ENCODE measurements at regions not wholly inside any gene's neighbourhood (a gene's known extent, or its start where the extent isn't known, plus 50 kb on each side); places are given as distances from the start of the nearest gene placed in this dataset.
"Not testable (repeated sequence)": the region's sequence is repeated elsewhere in the genome, so short reads cannot be mapped to it uniquely, and the experiment has no call there.

DNA sequence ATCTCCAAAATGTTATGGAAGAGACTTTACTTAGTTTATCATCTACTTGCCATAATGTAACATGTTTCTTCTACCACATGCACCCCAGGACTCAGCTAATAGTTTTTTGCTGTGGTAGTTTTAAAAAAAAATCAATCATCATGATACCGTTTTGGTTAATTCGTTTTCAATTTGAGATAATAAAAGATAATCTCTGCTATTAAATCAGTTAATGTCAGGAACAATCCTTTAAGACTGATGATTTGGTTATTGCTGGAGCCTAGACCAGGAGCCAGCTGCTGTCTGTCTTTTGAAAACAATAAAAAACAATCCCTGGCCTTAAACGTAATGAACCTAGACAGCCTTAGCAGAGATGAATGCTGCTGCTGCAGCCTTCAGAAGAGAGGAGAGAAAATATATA is 403.7 kb downstream of the OXSM start:
- no peak for DNase-seq

DNA sequence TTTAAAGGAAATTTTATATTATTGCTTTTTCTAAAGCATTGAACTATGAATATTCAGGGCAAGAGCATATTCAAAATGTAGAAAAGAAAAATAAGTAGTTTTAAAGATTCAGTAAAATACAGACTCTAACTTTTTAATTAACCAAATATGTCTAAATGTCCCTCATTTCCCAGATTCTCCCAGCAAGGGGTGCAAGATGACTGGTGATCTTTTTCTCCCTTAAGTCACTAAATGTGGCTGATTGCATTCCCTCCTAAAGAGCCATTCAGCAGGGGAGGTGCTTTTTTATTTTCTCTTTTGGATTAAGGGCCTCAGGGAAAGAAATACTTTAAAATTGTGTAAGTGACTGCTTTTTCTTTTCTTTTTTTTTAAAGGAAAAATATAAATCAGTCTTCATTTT is 406.9 kb downstream of the OXSM start:
- no peak for DNase-seq

DNA sequence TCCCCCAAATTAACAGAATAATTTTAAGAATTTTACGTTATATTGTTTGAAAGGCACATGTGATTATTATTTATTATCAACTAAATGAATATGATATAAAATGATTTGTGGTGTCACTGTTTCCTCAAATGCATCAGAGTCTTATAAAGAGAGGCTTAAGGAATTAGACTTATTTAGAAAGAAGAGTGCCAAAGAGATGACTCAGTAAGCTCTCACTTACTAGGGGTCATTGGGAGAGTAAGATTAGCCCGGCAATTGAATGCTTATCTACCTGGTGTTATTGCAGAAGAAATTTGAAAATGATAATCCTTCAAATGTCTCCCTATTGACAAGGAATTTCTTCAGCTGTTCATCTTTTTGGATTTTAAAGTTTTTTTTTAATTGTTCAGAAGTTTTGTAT is 408.7 kb downstream of the OXSM start:
- no peak for DNase-seq

DNA sequence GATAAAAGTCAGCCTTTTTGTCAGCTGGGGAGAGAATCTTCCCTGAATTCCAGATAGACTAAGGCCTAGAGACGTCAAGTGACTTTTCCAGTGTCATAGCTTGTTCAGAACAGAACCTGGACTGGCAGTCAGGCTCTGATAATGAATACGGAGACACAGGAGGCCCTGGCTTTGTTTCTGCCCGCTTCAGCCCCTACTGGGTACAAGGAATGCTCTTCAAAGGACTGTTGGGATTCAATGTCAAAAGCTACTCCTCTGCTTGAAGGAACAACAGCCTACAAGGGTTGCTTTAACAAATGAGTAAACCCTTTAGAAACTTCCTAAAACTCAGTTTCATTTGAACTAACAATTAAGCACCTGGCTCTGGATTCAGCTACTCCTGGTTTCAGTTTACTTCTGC is 412.3 kb downstream of the OXSM start:
- no peak for DNase-seq

DNA sequence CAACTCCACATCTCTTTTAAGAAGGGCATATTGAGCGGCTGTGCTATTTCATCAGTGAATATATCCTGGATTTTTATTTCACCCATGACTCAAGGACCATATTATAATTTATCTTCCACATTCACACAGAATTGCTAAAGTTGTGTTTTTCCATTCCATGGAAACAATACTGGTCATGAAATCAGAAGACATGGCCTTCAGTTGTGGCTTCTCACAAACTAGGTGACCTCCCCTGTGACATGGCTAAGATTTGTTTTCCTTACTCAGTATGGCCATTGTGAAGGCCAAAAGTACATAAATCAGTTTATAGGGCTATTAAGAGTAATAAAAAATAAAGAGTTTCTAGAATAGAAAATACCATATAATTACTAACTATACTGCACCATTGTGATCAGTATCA is 415.6 kb downstream of the OXSM start:
- no peak for DNase-seq

DNA sequence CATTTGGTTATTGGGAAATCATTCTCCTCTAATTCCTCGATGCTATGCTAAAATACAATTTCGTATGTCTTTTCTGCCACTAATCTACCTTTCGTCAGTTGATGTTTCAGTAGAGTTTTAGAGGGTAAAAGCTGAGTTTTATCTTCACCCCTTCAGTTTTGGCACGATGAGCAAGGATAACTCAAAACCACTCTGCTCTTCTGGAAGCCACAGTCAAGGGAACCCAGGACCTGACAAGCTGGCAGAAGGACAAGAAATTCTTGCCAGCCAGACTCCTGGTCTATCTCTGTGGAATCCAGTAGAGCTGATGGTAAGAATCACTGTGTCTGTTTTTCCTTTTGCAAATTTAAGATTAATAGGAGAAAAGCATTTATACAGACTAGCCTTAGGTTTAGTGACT is 414.4 kb upstream of the LRRC3B start:
- no peak for DNase-seq

DNA sequence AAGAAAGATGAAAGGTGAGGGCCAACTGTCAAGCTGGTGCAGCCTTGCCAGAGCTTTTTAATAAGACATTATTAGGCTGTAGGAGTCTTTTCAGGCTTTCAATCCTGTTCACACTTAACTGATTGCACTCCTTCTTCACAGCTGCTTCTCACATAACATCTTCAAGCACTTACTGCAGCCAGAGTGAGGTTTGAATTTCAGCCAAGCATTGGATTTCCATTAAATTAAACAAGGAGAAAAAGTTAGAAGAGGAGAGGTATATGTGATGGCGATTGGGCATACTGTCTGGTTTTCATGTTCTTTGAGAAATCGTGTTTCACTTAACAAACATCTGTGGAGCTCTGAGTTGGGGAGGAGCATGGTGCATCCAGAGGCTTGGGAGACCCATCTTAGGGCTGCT is 392.8 kb upstream of the LRRC3B start:
- DNase-seq = no peak

DNA sequence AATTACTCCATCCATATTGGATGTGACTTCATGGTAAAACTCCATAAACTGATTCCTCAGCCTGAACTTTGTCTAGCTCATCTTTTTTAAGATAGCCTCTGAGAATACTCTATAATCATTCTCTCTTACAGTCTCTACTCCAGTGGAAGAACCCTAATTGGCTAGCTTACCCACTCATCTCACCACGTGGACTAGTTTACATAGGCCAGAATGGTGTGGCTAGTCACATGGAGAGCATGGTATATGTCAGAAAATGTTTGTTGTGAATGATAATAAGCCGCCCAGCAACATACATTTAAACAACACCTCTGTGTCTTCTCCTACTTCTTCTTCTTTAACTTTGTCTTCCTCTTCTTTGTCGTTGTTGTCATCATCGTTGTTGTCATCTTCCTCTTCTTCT is 389.2 kb upstream of the LRRC3B start:
- DNase-seq = no peak

DNA sequence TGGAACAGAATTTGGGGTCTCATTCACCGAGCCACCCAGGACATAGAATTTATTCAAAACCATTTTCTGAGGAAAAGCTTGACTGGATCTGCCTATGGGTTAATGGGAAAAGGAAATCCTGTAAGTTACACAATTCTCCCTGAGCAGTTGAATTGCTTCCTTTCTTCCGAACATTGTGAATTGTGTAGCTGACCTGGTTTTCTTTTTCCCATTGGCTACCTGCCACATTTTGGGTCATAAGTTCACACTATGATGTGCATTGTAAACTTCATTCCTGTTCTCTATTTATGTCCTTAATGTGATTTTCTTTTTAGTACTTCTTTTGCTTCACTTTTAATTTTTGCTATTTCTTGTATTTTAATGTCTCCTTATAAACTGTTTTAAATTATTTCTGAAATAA is 386.0 kb upstream of the LRRC3B start:
- no peak for DNase-seq

DNA sequence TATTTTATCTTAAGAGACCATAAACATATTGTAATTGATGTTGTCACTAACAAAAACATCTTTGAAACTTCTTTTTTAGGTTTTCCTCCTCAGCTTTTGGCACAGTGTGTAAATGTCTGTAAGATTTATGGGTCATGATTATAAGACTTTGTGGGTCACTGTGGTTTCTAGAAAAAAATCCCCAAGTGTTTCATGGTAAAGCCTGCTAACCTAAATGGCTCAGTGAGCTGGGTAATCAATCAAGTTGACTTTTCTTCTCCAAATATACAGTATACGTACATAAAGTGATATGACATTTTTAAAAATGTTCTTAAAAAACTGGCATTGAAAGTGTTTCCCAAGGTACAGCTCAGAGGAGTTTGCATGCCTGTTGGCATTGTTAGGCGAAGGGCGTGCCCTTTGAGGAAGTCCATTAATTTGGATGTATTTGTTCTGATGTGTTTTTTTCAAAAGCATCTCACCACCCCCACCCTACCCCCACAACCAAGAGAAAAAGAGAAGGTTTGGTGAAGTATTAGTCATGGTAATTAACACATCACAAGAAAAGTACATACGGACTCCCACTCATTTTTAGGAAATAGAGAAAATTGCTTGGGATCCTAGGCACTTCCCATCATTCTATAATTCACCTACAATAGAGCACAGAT is 385.4 kb upstream of the LRRC3B start:
- DNase-seq = no peak

DNA sequence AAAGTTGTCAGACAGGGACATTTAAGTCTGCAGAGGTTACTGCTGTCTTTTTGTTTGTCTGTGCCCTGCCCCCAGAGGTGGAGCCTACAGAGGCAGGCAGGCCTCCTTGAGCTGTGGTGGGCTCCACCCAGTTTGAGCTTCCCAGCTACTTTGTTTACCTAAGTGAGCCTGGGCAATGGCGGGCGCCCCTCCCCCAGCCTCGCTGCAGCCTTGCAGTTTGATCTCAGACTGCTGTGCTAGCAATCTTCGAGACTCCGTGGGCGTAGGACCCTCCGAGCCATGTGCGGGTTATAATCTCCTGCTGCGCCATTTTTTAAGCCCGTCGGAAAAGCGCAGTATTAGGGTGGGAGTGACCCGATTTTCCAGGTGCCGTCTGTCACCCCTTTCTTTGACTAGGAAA is 378.0 kb upstream of the LRRC3B start:
- DNase-seq = not testable (repeated sequence)

DNA sequence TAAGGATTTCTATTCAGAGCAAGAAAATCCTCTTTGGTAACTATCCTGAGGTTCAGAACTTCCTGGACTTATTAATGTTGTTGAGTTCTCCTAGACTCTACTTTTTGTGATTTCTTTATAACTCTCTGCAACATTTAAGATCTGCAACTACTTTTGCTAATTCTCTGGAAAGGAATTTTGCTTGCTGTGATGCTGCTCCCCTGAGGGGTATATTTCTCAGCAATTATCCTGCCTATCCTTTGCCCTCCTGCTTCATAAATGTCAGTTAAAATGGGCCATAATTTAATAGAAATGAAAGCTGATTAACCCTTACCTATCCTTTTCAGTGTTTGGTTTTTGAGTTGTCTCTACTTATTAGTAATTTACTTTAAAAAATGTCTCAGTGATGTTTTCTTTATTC is 377.3 kb upstream of the LRRC3B start:
- no peak for DNase-seq

DNA sequence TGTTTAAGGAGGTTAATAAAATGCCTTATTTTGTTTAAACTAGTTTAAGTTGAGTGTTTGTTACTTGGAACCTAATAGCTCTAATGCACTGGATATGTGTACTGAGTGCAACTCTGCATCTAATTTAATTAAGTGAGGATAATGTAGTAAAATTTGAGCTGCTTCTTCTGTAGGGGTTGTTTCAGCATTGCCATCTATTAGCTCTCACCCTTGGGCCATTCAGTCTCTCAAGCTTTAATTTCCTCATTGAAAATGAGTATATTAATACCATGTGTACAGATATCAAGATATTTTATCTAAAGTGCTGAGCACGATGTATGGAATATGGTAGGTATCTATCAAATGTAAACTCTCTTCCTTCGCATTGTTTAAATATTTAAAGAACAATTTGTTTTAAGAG is 375.7 kb upstream of the LRRC3B start:
- DNase-seq = no peak

DNA sequence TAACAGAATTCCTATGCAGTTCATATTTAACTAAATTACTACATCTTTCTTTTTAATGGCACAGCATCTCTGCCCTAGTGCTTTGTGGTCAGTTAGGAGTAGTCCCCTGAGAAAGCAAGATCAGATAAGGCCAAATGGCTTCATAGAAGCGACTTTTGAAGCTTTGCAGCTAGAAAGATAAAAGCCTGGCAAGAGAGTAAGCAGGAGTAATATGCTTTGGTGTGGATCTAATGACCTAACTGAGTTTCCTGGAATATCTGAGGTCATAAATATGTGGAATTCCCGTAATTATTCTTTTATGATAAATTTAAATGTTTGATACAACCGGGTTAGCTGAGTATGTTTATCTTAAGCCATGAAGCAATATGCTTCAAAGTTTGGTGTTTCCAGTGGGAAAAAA is 374.9 kb upstream of the LRRC3B start:
- DNase-seq = no peak

DNA sequence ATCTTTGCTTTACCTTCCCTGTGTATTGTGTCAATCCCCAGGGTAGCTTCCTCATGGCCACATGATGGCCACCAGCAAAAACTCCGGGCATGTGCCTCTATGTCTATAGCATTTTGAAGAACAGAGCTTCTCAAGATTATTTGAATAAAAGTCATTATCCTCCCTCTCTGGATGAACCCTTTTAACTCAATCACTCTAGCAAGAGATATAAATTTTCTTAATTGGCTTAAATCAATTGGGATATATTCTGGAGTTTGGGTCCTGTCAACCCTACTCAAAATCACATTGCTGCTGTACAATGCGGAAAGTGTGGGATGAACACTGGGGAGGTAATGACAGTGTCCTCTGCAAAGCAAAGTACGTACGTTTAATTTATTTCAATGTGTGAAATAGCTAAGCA is 370.6 kb upstream of the LRRC3B start:
- DNase-seq = peak; percentile 49

DNA sequence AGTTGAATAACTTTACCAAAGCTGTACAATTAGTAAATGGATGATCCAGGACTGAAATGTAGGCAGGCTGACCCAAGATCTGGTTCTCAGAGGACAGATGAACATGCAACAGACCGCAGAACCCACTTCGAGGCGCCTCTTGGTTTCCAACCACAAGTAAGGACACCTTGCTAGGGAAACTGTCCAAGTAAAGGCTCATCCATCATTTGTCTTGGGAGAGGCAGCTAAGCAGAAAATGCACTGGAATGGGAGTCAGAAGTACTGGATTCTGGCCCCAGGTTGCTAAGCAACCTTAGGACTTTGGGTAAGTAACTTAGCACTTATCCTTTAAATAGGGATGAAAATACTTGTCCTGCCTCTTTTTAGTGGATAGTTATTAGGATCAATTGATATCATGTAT is 366.3 kb upstream of the LRRC3B start:
- no peak for DNase-seq

DNA sequence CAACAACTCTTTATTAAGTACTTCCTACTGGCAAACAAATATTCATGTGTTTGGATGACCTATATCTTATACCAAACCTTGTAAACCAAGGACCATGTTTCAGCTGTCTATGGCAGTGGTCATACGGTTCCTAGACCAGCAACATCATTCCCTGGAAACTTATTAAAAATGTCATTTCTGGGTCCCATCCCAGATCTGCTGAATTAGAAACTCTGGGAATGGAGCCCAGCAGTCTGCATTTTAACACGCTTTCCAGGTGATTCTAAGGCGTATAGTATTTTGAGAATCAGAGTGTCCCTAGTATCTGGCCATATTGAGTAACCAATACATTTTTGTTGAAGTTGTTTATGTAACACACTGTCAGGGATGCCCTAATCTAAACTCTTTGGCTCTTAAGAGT is 363.4 kb upstream of the LRRC3B start:
- no peak for DNase-seq

DNA sequence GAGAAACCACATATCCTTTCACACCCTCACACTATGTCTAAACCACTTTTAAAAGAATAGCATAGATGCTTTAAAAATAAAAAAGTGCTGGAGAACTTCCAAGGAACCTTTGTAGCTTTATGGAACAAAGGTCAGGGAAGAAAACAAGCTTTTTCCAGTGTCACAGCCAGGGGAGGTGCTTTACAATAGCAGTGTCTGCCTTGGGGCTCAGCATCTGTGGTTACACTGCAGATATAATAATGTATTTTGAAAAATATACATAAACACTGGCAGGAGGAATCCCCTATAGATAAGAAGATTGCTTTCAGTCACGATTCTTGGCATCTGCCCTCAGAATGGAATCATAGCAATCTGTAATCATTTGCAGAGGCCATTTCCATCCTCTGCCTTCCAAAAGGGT is 362.4 kb upstream of the LRRC3B start:
- no peak for DNase-seq

DNA sequence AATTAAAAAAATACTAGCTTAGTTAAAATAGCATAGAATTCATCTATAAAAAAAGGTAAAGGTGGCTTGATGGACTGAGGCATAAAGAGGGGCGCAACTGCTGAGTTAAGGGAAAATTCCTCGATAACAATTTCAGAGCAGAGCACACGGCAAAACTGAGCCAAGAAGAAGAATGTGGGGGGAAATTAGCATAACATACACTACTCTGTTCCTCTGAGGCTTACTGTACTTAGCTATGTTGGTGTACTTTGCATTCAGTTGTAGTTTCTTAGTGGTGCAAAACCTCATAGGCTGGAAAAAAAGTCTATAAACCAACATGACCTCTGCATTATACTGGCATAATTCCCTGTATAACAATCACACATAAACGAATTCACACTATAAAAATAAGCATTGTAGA is 357.9 kb upstream of the LRRC3B start:
- DNase-seq = no peak

DNA sequence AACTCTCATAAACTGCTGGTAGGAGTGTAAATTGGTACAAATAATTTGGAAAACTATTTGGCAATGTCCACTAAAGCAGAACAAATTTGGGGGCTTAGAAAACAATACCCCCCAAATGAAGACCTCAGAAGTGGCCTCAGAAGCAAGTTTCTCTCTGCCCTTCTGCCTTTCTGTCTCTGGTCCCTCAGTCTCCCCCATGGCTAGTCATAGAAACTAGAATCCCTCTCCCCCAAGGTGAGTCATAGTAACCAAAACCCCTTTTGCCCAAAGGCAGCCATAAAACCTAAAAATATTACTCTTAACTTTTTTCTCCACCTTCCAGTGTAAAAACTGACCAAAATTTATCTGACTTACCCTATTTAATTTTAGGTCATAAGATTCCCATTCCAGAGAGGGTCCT is 350.7 kb upstream of the LRRC3B start:
- DNase-seq = no peak

DNA sequence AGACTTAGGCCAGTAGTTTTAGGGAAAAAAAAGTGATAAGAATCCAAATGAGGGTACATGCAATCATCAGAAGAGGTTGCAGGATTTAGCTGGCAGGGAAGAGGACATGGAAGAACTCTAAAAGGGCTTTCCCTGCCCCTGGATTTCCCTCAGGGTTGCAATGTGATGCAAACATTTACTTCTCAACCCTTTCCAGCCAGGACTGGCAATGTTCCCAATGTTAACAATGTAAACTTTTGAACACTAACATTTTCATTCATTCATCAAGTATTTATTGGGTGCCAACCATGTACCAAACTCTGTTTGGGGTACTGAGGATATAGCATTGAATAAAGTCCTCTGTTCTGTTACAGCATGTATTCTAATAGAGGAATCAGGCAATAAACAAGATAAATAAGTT is 349.4 kb upstream of the LRRC3B start:
- DNase-seq = no peak

DNA sequence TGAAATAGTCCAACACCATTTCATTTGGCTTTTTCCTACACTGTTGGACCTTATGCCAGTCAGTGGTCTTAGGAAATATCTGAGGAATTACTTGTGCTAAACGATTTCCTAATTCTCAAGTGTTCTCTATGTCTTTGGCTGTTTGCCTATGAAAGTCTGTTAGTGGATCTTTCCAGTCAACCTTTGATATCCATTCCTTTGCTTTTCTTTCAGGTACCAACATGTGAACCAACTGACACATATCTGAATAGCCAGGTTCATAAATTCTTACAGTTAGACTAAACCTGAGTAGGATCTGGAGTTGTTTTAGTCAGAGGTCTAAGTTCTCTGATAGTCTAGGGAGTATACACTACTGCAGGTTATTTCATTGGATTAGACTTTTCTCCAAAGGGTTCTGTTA is 343.5 kb upstream of the LRRC3B start:
- no peak for DNase-seq

DNA sequence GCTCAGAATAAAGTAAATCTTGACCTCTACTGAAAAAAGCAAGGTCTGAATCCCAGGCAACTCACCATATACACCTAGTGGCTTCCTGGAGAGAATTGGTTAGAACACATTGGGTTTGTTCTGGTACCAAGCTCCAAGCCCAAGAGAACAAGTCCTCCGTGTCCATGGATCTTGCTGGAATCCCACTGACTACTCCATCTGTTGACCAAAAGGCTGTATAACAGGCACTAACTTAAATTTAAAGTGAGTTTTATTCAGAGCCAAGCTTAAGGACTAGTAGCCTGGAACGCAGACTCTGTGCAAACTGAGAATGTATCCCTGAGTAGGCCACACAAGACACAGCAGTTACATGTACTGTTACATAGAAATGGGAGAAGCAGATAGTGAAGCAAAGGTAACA is 342.1 kb upstream of the LRRC3B start:
- no peak for DNase-seq

DNA sequence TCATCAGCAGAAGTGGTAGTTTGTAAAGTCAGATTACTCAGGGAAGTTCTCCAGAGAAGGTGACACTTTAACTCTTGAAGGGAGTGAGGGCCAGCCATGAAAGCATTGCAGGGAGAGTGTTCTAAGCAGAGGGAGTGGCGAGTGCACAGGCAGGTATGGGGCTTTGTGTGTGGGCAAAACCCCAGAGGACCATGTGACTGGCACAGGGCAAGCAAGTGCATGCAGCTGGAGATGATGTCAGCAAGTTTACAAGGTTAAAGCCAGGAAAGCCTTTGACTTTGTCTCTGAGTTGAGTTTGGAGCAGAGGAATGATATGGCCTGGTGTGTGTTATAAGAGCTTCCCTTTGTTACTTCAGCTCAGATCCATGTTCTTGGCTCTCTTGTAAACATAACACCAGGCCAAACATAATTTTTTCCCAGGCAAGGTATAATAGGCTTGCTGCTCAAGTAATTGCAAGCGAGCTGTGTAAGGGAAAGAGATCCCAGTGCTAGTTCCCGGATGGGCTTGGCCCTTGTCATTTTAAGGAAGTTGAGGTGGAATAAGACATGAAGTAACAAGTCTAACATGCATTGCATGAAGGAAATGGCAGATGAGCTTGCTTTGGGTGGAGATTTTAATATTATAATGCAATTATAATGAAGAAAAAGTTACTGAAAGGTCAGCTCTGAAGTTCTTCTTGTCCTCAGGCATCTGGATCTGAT is 341.1 kb upstream of the LRRC3B start:
- DNase-seq = no peak

DNA sequence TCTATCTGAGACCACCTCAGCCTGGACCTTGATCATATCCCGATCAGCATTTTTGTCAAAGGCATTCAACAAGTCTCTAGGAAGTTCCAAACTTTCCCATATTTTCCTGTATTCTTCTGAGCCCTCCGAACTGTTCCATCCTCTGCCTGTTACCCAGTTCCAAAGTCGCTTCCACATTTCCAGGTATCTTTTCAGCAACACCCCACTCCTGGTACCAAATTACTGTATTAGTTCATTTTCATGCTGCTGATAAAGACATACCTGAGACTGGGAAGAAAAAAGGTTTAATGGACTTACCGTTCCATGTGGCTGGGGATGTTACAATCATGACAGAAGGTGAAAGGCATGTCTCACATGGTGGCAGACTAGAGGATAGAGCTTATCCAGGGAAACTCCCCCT is 338.1 kb upstream of the LRRC3B start:
- not testable (repeated sequence) for DNase-seq
